ENCODE measurements at regions not wholly inside any gene's neighbourhood (a gene's known extent, or its start where the extent isn't known, plus 50 kb on each side); places are given as distances from the start of the nearest gene placed in this dataset.
"Not testable (repeated sequence)": the region's sequence is repeated elsewhere in the genome, so short reads cannot be mapped to it uniquely, and the experiment has no call there.

- DNase-seq (ENCODE audit: missing footprints): not testable (repeated sequence)
Observed at GRCh38 chr1:189644156-189644555, 833.5 kb downstream of the BRINP3 start.

GRCh38 chr1:189644970-189645369 lies 832.7 kb downstream of the BRINP3 start:
- intact Hi-C loops (cut with DNase I): no loop called here
- no peak for DNase-seq (ENCODE audit: missing footprints)

More at GRCh38 chr1:189644156-189644555, 833.5 kb downstream of the BRINP3 start:
- intact Hi-C loops (cut with DNase I); ATAC-seq: not testable (repeated sequence)

GRCh38 chr1:189646066-189646465 lies 831.6 kb downstream of the BRINP3 start:
- DNase-seq (ENCODE audit: missing footprints) (no peak), ATAC-seq (no peak)
- intact Hi-C loops (cut with DNase I): no loop called here

More at GRCh38 chr1:189644970-189645369, 832.7 kb downstream of the BRINP3 start:
- no peak for ATAC-seq

GRCh38 chr1:189654906-189655305 lies 822.8 kb downstream of the BRINP3 start:
- intact Hi-C loops (cut with DNase I): no loop called here
- no peak for DNase-seq (ENCODE audit: missing footprints)
- no peak for ATAC-seq

GRCh38 chr1:189656628-189657530 lies 820.8 kb downstream of the BRINP3 start:
- ATAC-seq (no peak), DNase-seq (ENCODE audit: missing footprints) (no peak)
- intact Hi-C loops (cut with DNase I): no loop called here

- intact Hi-C loops (cut with DNase I): no loop called here
Observed at GRCh38 chr1:189657715-189658114, 819.9 kb downstream of the BRINP3 start.

GRCh38 chr1:189658381-189658780 lies 819.3 kb downstream of the BRINP3 start:
- ATAC-seq (no peak), DNase-seq (ENCODE audit: missing footprints) (no peak)
- intact Hi-C loops (cut with DNase I): no loop called here

More at GRCh38 chr1:189657715-189658114, 819.9 kb downstream of the BRINP3 start:
- DNase-seq (ENCODE audit: missing footprints): no peak
- no peak for ATAC-seq

- intact Hi-C loops (cut with DNase I): no loop called here
- DNase-seq (ENCODE audit: missing footprints) (no peak), ATAC-seq (no peak)
Observed at GRCh38 chr1:189659731-189660130, 817.9 kb downstream of the BRINP3 start.

- ATAC-seq (no peak), DNase-seq (ENCODE audit: missing footprints) (peak; percentile 23)
- intact Hi-C loops (cut with DNase I): no loop called here
Observed at GRCh38 chr1:189662190-189662589, 815.5 kb downstream of the BRINP3 start.

GRCh38 chr1:189669846-189670245 lies 807.8 kb downstream of the BRINP3 start:
- DNase-seq (ENCODE audit: missing footprints) (no peak), ATAC-seq (no peak)
- intact Hi-C loops (cut with DNase I): no loop called here

GRCh38 chr1:189673217-189673616 lies 804.4 kb downstream of the BRINP3 start:
- DNase-seq (ENCODE audit: missing footprints) (no peak), ATAC-seq (no peak)
- intact Hi-C loops (cut with DNase I): no loop called here

- intact Hi-C loops (cut with DNase I): no loop called here
- DNase-seq (ENCODE audit: missing footprints) (no peak), ATAC-seq (no peak)
Observed at GRCh38 chr1:189675712-189676244, 801.9 kb downstream of the BRINP3 start.

GRCh38 chr1:189678779-189679178 lies 798.9 kb downstream of the BRINP3 start:
- intact Hi-C loops (cut with DNase I): no loop called here
- DNase-seq (ENCODE audit: missing footprints) (no peak), ATAC-seq (no peak)

GRCh38 chr1:189681252-189681919 lies 796.3 kb downstream of the BRINP3 start:
- DNase-seq (ENCODE audit: missing footprints) (no peak), ATAC-seq (no peak)
- intact Hi-C loops (cut with DNase I): no loop called here

GRCh38 chr1:189682591-189682990 lies 795.1 kb downstream of the BRINP3 start:
- ATAC-seq (no peak), DNase-seq (ENCODE audit: missing footprints) (no peak)
- intact Hi-C loops (cut with DNase I): no loop called here

GRCh38 chr1:189686288-189686687 lies 791.4 kb downstream of the BRINP3 start:
- ATAC-seq (no peak), DNase-seq (ENCODE audit: missing footprints) (no peak)
- intact Hi-C loops (cut with DNase I): no loop called here

- intact Hi-C loops (cut with DNase I): no loop called here
- DNase-seq (ENCODE audit: missing footprints) (no peak), ATAC-seq (no peak)
Observed at GRCh38 chr1:189693140-189693539, 784.5 kb downstream of the BRINP3 start.

- no peak for ATAC-seq
- intact Hi-C loops (cut with DNase I): no loop called here
- no peak for DNase-seq (ENCODE audit: missing footprints)
Observed at GRCh38 chr1:189696297-189696696, 781.4 kb downstream of the BRINP3 start.

- DNase-seq (ENCODE audit: missing footprints) (peak; percentile 47), ATAC-seq (no peak)
- intact Hi-C loops (cut with DNase I): no loop called here
Observed at GRCh38 chr1:189697113-189697512, 780.6 kb downstream of the BRINP3 start.

- intact Hi-C loops (cut with DNase I): no loop called here
Observed at GRCh38 chr1:189701606-189702005, 776.1 kb downstream of the BRINP3 start.

More at GRCh38 chr1:189701606-189702005, 776.1 kb downstream of the BRINP3 start:
- ATAC-seq: no peak
- DNase-seq (ENCODE audit: missing footprints): no peak
